HCT116 (cell line): ENCODE measurements at regions not wholly inside any gene's neighbourhood (a gene's known extent, or its start where the extent isn't known, plus 50 kb on each side); places are given as distances from the start of the nearest gene placed in this dataset.

Experiments used
- ATAC-seq: fragments of 200-7000 bp; cut with Tn5 transposase; 2 replicates; pipeline ENCODE4 v1.9.1; 2020; ENCODE audit warnings: mild to moderate bottlenecking, moderate library complexity
- BruUV-seq: library from RNA; stranded (reverse); fragments of 400-500 nt; replicated peaks from 2 replicates; lab custom pipeline; 2021; lab: Mats Ljungman, UMichigan
- CTCF ChIA-PET: fragments of 300-600 bp; sonication (Branson Sonifier 250); formaldehyde crosslinking; loops from one replicate; lab custom pipeline; 2021; ENCODE audit warnings: antibody characterized with exemption; lab: Charles Lee
- POLR2A ChIA-PET: fragments of 300-600, 350-600 bp; sonication (Branson Sonifier 250); formaldehyde crosslinking; loops from one replicate; lab custom pipeline; 2021; ENCODE audit warnings: antibody characterized with exemption; lab: Charles Lee
- RAD21 ChIA-PET, 2 experiments: fragments of 300-600 bp; sonication (Branson Sonifier 250); formaldehyde crosslinking; loops; one replicate each; lab custom pipeline; 2023; ENCODE audit warnings: low total read pairs in 2 of 2; ENCODE audit not compliant: uncharacterized antibody in 2 of 2, unreplicated experiment in 2 of 2, low non-redundant PET in 1 of 2; lab: Charles Lee
- DNase-seq: peaks from one replicate; pipeline ENCODE4 v3.0.0-alpha.2; 2010; ENCODE audit warnings: low read depth, low spot score
- H2AFZ ChIP-seq: fragments of 200-600 bp; shearing (Covaris generic), sonication (generic); 2 replicates; pipeline ENCODE4 v1.6.1; 2017; ENCODE audit warnings: low read depth, mixed run types, mixed read lengths, antibody characterized with exemption, low read length; ENCODE audit not compliant: poor library complexity, severe bottlenecking
- H3K27ac ChIP-seq: 2 replicates; pipeline ENCODE4 v1.5.1; 2012; ENCODE audit warnings: low read depth, low read length
- H3K27me3 ChIP-seq: fragments of 200-600 bp; sonication (generic); 2 replicates; pipeline ENCODE4 v1.6.1; 2016; ENCODE audit warnings: mixed run types, low read length, mixed read lengths; ENCODE audit not compliant: insufficient read depth
- H3K36me3 ChIP-seq, 2 experiments: fragments of 200-500 bp in 1 of 2; fragments of 200-600 bp in 1 of 2; sonication (Bioruptor generic) in 1 of 2; sonication (generic) in 1 of 2; 2 replicates each; pipeline versions ENCODE4 v1.5.1 to v1.6.1; 2014 to 2016; ENCODE audit warnings: low read length in 2 of 2, inconsistent platforms in 1 of 2, mixed read lengths in 1 of 2, mixed run types in 1 of 2; ENCODE audit not compliant: insufficient read depth in 2 of 2, control insufficient read depth in 1 of 2
- H3K4me1 ChIP-seq, 2 experiments: fragments of 200-600 bp in 1 of 2; sonication (generic) in 1 of 2; 2 replicates each; pipeline versions ENCODE4 v1.5.1 to v1.6.1; 2012 to 2017; ENCODE audit warnings: low read length in 2 of 2, inconsistent platforms in 1 of 2, mild to moderate bottlenecking in 1 of 2, mixed read lengths in 1 of 2, mixed run types in 1 of 2, moderate library complexity in 1 of 2; ENCODE audit not compliant: insufficient read depth in 2 of 2, control insufficient read depth in 1 of 2
- H3K4me2 ChIP-seq: fragments of 200-600 bp; sonication (generic); 2 replicates; pipeline ENCODE4 v1.6.1; 2017; ENCODE audit warnings: mixed run types, low read length, mixed read lengths
- H3K4me3 ChIP-seq, 2 experiments: fragments of 200-600 bp in 1 of 2; sonication (generic) in 1 of 2; replicated peaks in 1 of 2; 2 replicates each; pipeline ENCODE4 v1.5.1; 2011 to 2016; ENCODE audit warnings: low read length in 2 of 2, control low read depth in 1 of 2, low read depth in 1 of 2, mild to moderate bottlenecking in 1 of 2, mixed read lengths in 1 of 2, mixed run types in 1 of 2
- H3K79me2 ChIP-seq: fragments of 200-600 bp; sonication (generic); 2 replicates; pipeline ENCODE4 v1.6.1; 2017; ENCODE audit warnings: mild to moderate bottlenecking, mixed run types, low read length, moderate library complexity, mixed read lengths; ENCODE audit not compliant: insufficient read depth
- H3K9ac ChIP-seq: fragments of 200-600 bp; sonication (generic); 2 replicates; pipeline ENCODE4 v1.6.1; 2016; ENCODE audit warnings: low read length, mixed read lengths
- H3K9me2 ChIP-seq: fragments of 200-600 bp; sonication (generic), shearing (Covaris generic); 2 replicates; pipeline ENCODE4 v1.6.1; 2017; ENCODE audit warnings: mixed run types, mild to moderate bottlenecking, moderate library complexity; ENCODE audit not compliant: insufficient read depth
- H3K9me3 ChIP-seq, 2 experiments: fragments of 200-500 bp in 1 of 2; fragments of 200-600 bp in 1 of 2; sonication (Bioruptor generic) in 1 of 2; sonication (generic) in 1 of 2; 2 replicates each; pipeline ENCODE4 v1.6.1; 2014 to 2017; ENCODE audit warnings: low read length in 2 of 2, mixed read lengths in 2 of 2, inconsistent platforms in 1 of 2, low read depth in 1 of 2, mild to moderate bottlenecking in 1 of 2, mixed run types in 1 of 2, moderate library complexity in 1 of 2; ENCODE audit not compliant: control insufficient read depth in 1 of 2, insufficient read depth in 1 of 2
- H4K20me1 ChIP-seq: fragments of 200-600 bp; sonication (generic), shearing (Covaris generic); 2 replicates; pipeline ENCODE4 v1.6.1; 2017; ENCODE audit warnings: mixed run types, mild to moderate bottlenecking, moderate library complexity; ENCODE audit not compliant: insufficient read depth
- JUND ChIP-seq: IDR thresholded peaks from 2 replicates; pipeline ENCODE4 v1.6.1; 2012
- RAD21 ChIP-seq: IDR thresholded peaks from 2 replicates; pipeline ENCODE4 v1.6.1; 2012; ENCODE audit warnings: low read depth, mild to moderate bottlenecking
- intact Hi-C: fragments of 100-400 bp; cut with micrococcal nuclease; formaldehyde crosslinking; loops from 2 replicates; pipeline ENCODE4 v1.10.0; 2022
- TF ChIP-seq, protein P1 (sequence below), 3 experiments: fragments of 200-600 bp in 1 of 3; sonication (generic) in 1 of 3; IDR thresholded peaks in 2 of 3; conservative IDR thresholded peaks in 1 of 3; 2 replicates each; pipeline ENCODE4 v1.5.1; 2012 to 2017; ENCODE audit warnings: low read depth in 2 of 3, low read length in 2 of 3, antibody characterized with exemption in 1 of 3, borderline replicate concordance in 1 of 3, control low read depth in 1 of 3, mild to moderate bottlenecking in 1 of 3, mixed read lengths in 1 of 3, mixed run types in 1 of 3, moderate library complexity in 1 of 3; ENCODE audit not compliant: insufficient read depth in 1 of 3

DNA sequence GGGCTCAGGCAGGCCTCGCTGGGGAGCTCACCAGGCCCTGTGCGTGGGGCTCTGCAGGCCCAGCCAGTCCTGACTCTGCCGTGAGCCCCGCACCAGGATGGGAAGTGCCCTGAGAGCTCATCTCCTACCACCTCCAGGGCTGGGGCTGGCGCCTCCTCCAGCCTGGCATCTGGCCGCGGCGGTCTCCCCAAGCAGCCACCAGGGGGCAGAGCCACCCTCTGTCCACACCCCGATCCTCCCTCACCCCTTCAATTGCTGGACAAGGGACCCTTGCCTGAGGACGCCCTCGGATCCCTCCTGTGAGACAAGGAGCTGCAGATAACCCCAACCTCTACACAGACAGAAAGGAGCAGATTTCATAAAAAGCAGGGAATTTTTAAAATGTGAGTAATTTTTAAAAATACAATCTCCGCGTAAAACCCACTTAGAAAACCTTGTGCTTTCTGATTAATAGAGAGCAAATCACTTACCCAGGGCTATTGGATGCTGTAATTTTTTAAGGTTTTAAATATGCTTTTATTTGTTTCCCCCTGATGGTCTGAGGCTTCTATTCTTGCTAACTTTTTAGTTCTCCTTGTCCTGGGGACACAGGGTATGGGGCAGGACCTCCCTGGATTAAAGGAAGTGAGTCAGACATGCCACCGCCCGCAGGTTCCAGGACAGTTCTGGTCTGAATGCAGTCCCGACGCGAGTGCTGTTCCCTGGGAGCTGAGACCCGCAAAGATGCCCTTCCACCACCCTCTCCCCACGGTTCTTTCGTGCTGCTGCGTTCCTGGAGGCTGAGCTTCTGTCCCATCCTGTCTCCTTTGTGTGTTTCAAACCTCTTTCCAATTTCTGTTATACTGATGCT, 52.3 kb upstream of the CHRNA7 start:
- Histone ChIP-seq H3K9me2 (no peaks in the 10 kb centered on the region), H4K20me1 (no peaks in the 10 kb centered on the region), H3K79me2 (no peaks in the 10 kb centered on the region), H3K27me3 (0 out of 2 replicates have a peak, but pooled peaks cover 5% of the 10 kb centered on the region), H3K9me3 (no peaks in the 10 kb centered on the region), H3K27ac (no peak overlapping the region), H3K9ac (no peak overlapping the region), H3K4me3 (peak overlapping the region; percentile 26 to 39), H3K4me2 (peak overlapping the region; percentile 67), H3K36me3 (no peaks in the 10 kb centered on the region), H3K4me1 (peaks cover 6 to 25% of the 10 kb centered on the region in 2 experiments), H2AFZ (peak overlapping the region; percentile 70)
- TF ChIP-seq RAD21 (peak; percentile 68), JUND (no peak)
- TF ChIP-seq, protein P1, sequence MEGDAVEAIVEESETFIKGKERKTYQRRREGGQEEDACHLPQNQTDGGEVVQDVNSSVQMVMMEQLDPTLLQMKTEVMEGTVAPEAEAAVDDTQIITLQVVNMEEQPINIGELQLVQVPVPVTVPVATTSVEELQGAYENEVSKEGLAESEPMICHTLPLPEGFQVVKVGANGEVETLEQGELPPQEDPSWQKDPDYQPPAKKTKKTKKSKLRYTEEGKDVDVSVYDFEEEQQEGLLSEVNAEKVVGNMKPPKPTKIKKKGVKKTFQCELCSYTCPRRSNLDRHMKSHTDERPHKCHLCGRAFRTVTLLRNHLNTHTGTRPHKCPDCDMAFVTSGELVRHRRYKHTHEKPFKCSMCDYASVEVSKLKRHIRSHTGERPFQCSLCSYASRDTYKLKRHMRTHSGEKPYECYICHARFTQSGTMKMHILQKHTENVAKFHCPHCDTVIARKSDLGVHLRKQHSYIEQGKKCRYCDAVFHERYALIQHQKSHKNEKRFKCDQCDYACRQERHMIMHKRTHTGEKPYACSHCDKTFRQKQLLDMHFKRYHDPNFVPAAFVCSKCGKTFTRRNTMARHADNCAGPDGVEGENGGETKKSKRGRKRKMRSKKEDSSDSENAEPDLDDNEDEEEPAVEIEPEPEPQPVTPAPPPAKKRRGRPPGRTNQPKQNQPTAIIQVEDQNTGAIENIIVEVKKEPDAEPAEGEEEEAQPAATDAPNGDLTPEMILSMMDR (IDR thresholded peaks at IDR 0.05 in 2 of 3, conservative IDR thresholded peaks at IDR 0.05 in 1 of 3; ENCODE audit: borderline replicate concordance in 1 of 3, insufficient read depth in 1 of 3, low read depth in 2 of 3, low read length in 2 of 3): peak; percentile 68 to 92 (median 88)
- ATAC-seq (peak; percentile 91), DNase-seq (peak; percentile 32)
- intact Hi-C loops: loop anchor here (10.0 kb wide), 1 partner anchor 323 kb away; no protein-coding TSS in a partner anchor
- RAD21 ChIA-PET: interaction anchor here in 1 of 2 experiments (0.6 kb wide), 2 partner anchors 51 to 748 kb away, joined by 3 read pairs; no protein-coding TSS in a partner anchor
- POLR2A ChIA-PET: interaction anchor here (0.9 to 1.6 kb wide), 2 partner anchors 53 to 110 kb away, joined by 3 to 5 read pairs; partner anchors contain the start of gene CHRNA7
- no TSS peak for BruUV-seq
- CTCF ChIA-PET: interaction anchor here (0.6 to 1.7 kb wide), 16 partner anchors 9 to 536 kb away, joined by 3 to 28 read pairs (median 4); no protein-coding TSS in a partner anchor
